GM12878 (cell line): ENCODE measurements at regions not wholly inside any gene's neighbourhood (a gene's known extent, or its start where the extent isn't known, plus 50 kb on each side); places are given as distances from the start of the nearest gene placed in this dataset.

Source experiments
- ATAC-seq: fragments of 200-7000 bp; cut with Tn5 transposase; 3 replicates; pipeline ENCODE4 v1.9.1; 2020; ENCODE audit warnings: mild to moderate bottlenecking, moderate library complexity
- BruUV-seq: library from RNA; stranded (reverse); fragments of 400-500 nt; replicated peaks from 2 replicates; lab custom pipeline; 2021; lab: Mats Ljungman, UMichigan
- CTCF ChIA-PET: fragments of 300-600 bp; sonication (Branson Sonifier 250); formaldehyde crosslinking; extraction: SDS; loops from one replicate; lab custom pipeline; 2021; ENCODE audit warnings: inconsistent platforms; lab: Yijun Ruan, JAX
- POLR2A ChIA-PET: fragments of 350-600 bp; formaldehyde crosslinking; extraction: SDS; loops from one replicate; lab custom pipeline; 2021; ENCODE audit warnings: inconsistent platforms; lab: Charles Lee
- RAD21 ChIA-PET: fragments of 300-600 bp; sonication (Branson Sonifier 250); formaldehyde crosslinking; loops from one replicate; lab custom pipeline; 2023; ENCODE audit warnings: antibody characterized with exemption; ENCODE audit not compliant: unreplicated experiment; lab: Charles Lee
- SMC1A ChIA-PET: fragments of 300-600 bp; sonication (Branson Sonifier 250); formaldehyde crosslinking; loops from one replicate; lab custom pipeline; 2023; ENCODE audit not compliant: unreplicated experiment, uncharacterized antibody; lab: Charles Lee
- DNase-seq: peaks from one replicate; pipeline ENCODE4 v3.0.0-alpha.2; 2011; ENCODE audit warnings: low read depth, low spot score
- FAIRE-seq: peaks from 3 replicates; lab custom pipeline; 2011; peaks lifted over from hg19 to GRCh38; lab: Jason Lieb, UNC
- H2AFZ ChIP-seq: 2 replicates; pipeline ENCODE4 v1.6.0; 2011; ENCODE audit warnings: low read depth, low read length, control low read depth; ENCODE audit not compliant: control insufficient read depth
- H3K27ac ChIP-seq: 2 replicates; pipeline ENCODE4 v1.5.1; 2011; ENCODE audit warnings: control low read depth; ENCODE audit not compliant: control insufficient read depth, insufficient read depth
- H3K27me3 ChIP-seq, 2 experiments: replicated peaks in 1 of 2; 2 replicates each; pipeline versions ENCODE4 v1.6.0 to v1.6.1; 2011; ENCODE audit warnings: low read length in 1 of 2; ENCODE audit not compliant: control insufficient read depth in 2 of 2, insufficient read depth in 2 of 2
- H3K36me3 ChIP-seq, 2 experiments: 2 replicates each; pipeline ENCODE4 v1.5.1; 2011; ENCODE audit warnings: low read length in 1 of 2; ENCODE audit not compliant: control insufficient read depth in 2 of 2, insufficient read depth in 2 of 2
- H3K4me1 ChIP-seq: 2 replicates; pipeline ENCODE4 v1.6.1; 2011; ENCODE audit warnings: mild to moderate bottlenecking, low read length, moderate library complexity, mixed read lengths; ENCODE audit not compliant: control insufficient read depth, insufficient read depth
- H3K4me2 ChIP-seq: 2 replicates; pipeline ENCODE4 v1.6.0; 2011; ENCODE audit warnings: control low read depth; ENCODE audit not compliant: control insufficient read depth, insufficient read depth
- H3K4me3 ChIP-seq: fragments of 200-600 bp; sonication (generic); 2 replicates; pipeline ENCODE4 v1.5.1; 2016
- H3K79me2 ChIP-seq: 2 replicates; pipeline ENCODE4 v1.6.0; 2011; ENCODE audit warnings: low read length; ENCODE audit not compliant: control insufficient read depth, insufficient read depth
- H3K9ac ChIP-seq: 2 replicates; pipeline ENCODE4 v1.8.0; 2011; ENCODE audit warnings: low read length, control low read depth, mixed read lengths; ENCODE audit not compliant: control insufficient read depth, insufficient read depth
- H3K9me3 ChIP-seq: replicated peaks from 3 replicates; pipeline ENCODE4 v1.5.1; 2011; ENCODE audit warnings: mild to moderate bottlenecking, low read length; ENCODE audit not compliant: control insufficient read depth, insufficient read depth
- H4K20me1 ChIP-seq: 2 replicates; pipeline ENCODE4 v1.6.0; 2011; ENCODE audit not compliant: control insufficient read depth, insufficient read depth
- BCL11A ChIP-seq: IDR thresholded peaks from 2 replicates; pipeline ENCODE4 v1.6.1; 2011; ENCODE audit warnings: low read depth, low read length
- BRCA1 ChIP-seq: IDR thresholded peaks from 2 replicates; pipeline ENCODE4 v1.6.1; 2011; ENCODE audit warnings: low read depth, low read length, improper control_type of control experiment
- CBX5 ChIP-seq: sonication (generic); IDR thresholded peaks from 2 replicates; pipeline ENCODE4 v1.6.1; 2016; ENCODE audit warnings: low read depth, moderate library complexity, mild to moderate bottlenecking, inconsistent platforms
- E2F4 ChIP-seq: IDR thresholded peaks from 2 replicates; pipeline ENCODE4 v1.6.1; 2012; ENCODE audit warnings: low read depth, low read length, improper control_type of control experiment
- FOXK2 ChIP-seq: fragments of 450-650 bp; IDR thresholded peaks from 2 replicates; pipeline ENCODE4 v1.6.1; 2017; ENCODE audit warnings: mild to moderate bottlenecking, moderate library complexity
- KLF5 ChIP-seq: fragments of 450-650 bp; IDR thresholded peaks from 2 replicates; pipeline ENCODE4 v1.6.1; 2014; ENCODE audit warnings: mild to moderate bottlenecking; ENCODE audit not compliant: partially characterized antibody
- MYC ChIP-seq: IDR thresholded peaks from 2 replicates; pipeline ENCODE4 v1.6.1; 2011; ENCODE audit warnings: mild to moderate bottlenecking, low read length, moderate library complexity, inconsistent platforms; ENCODE audit not compliant: insufficient read depth, insufficient replicate concordance, insufficient read length, severe bottlenecking
- NKRF ChIP-seq: fragments of 450-650 bp; conservative IDR thresholded peaks from 2 replicates; pipeline ENCODE4 v1.6.1; 2017; ENCODE audit warnings: mild to moderate bottlenecking, moderate library complexity
- RBBP5 ChIP-seq: fragments of 200-600 bp; sonication (generic); conservative IDR thresholded peaks from 2 replicates; pipeline ENCODE4 v1.6.1; 2016
- WRNIP1 ChIP-seq: IDR thresholded peaks from 2 replicates; pipeline ENCODE4 v1.6.1; 2011; ENCODE audit warnings: low read depth, low read length, improper control_type of control experiment, borderline replicate concordance
- ZBTB33 ChIP-seq: fragments of 450-650 bp; IDR thresholded peaks from 2 replicates; pipeline ENCODE4 v1.6.1; 2017; ENCODE audit warnings: mild to moderate bottlenecking
- ZNF622 ChIP-seq: fragments of 450-650 bp; IDR thresholded peaks from 2 replicates; pipeline ENCODE4 v1.6.1; 2017; ENCODE audit warnings: mild to moderate bottlenecking, inconsistent platforms
- ZNF687 ChIP-seq: fragments of 450-650 bp; IDR thresholded peaks from 2 replicates; pipeline ENCODE4 v1.6.1; 2017; ENCODE audit warnings: mild to moderate bottlenecking, moderate library complexity
- WGBS: methylation state at CpG from one replicate; pipeline ENCODE4 v1.1.6; 2016; ENCODE audit warnings: low lambda C conversion rate; ENCODE audit not compliant: insufficient replicate concordance, insufficient coverage; ENCODE audit errors: missing lambda C conversion rate; 5-methylcytosine and 5-hydroxymethylcytosine counted together
- in situ Hi-C: fragments of 300-500 bp; cut with MboI; formaldehyde crosslinking; loops from 9 replicates; pipeline ENCODE4 v1.14.3; 2018; ENCODE audit warnings: mixed read lengths
- intact Hi-C: fragments of 100-400 bp; cut with micrococcal nuclease; formaldehyde crosslinking; loops from one replicate; pipeline ENCODE4 v1.14.2; 2022; ENCODE audit not compliant: unreplicated experiment

- no peak for TF ChIP-seq E2F4
- no peak for TF ChIP-seq ZNF687
- no peak for TF ChIP-seq FOXK2
- TF ChIP-seq WRNIP1 = no peak
- TF ChIP-seq BRCA1 = no peak
- TF ChIP-seq KLF5 = no peak
- no peak for TF ChIP-seq CBX5
Observed at GRCh38 chr10:109723305-109723704, 200.0 kb downstream of the XPNPEP1 start (continued).

- Histone ChIP-seq H3K9me3 (no peaks in the 10 kb centered on the region), H3K4me2 (no peak overlapping the region), H3K36me3 (no peaks in the 10 kb centered on the region), H3K4me3 (no peak overlapping the region), H3K79me2 (no peaks in the 10 kb centered on the region), H4K20me1 (no peaks in the 10 kb centered on the region), H3K27ac (no peak overlapping the region), H3K4me1 (no peaks in the 10 kb centered on the region), H3K27me3 (no peaks in the 10 kb centered on the region; a peak in 1 of 4 replicates), H2AFZ (no peak overlapping the region), H3K9ac (no peak overlapping the region)
- CTCF ChIA-PET = no interaction called here
- DNase-seq = no peak
- intact Hi-C loops = no loop called here
- 90% methylated on average over 3 of the region's 3 CpGs for WGBS
- POLR2A ChIA-PET = no interaction called here
- in situ Hi-C loops = no loop called here
- RAD21 ChIA-PET = no interaction called here
- SMC1A ChIA-PET = no interaction called here
- no peak for ATAC-seq
- no TSS peak for BruUV-seq
- no peak for FAIRE-seq
- TF ChIP-seq BCL11A (no peak), NKRF (no peak), ZBTB33 (no peak), ZNF622 (no peak), E2F4 (no peak), MYC (no peak), RBBP5 (no peak)
Observed at GRCh38 chr10:109721453-109722064, 201.8 kb downstream of the XPNPEP1 start.
